ENCODE measurements at regions not wholly inside any gene's neighbourhood (a gene's known extent, or its start where the extent isn't known, plus 50 kb on each side); places are given as distances from the start of the nearest gene placed in this dataset.
"Not testable (repeated sequence)": the region's sequence is repeated elsewhere in the genome, so short reads cannot be mapped to it uniquely, and the experiment has no call there.

GRCh38 chr2:58336416-58336815 lies 95.3 kb upstream of the FANCL start (continued):
- no peak for TF ChIP-seq POLR2AphosphoS2 (conservative IDR thresholded peaks at IDR 0.05; ENCODE audit: low read length)
- TF ChIP-seq POLR2A (IDR thresholded peaks at IDR 0.05; ENCODE audit: low read length) = no peak

GRCh38 chr2:58334414-58334813 lies 93.3 kb upstream of the FANCL start:
- DNase-seq (ENCODE audit: low read depth in 1 of 2, low spot score in 1 of 2) (no peak), ATAC-seq (no peak), FAIRE-seq (no peak)
- Histone ChIP-seq H3K27ac (no peak overlapping the region), H3K4me2 (no peak overlapping the region), H3K4me3 (no peak overlapping the region), H3K9me3 (no peaks in the 10 kb centered on the region), H3K4me1 (no peaks in the 10 kb centered on the region)
- no peak for TF ChIP-seq RNF2 (IDR thresholded peaks at IDR 0.05; ENCODE audit: borderline replicate concordance, low read depth)
- no peak for TF ChIP-seq HES2 (IDR thresholded peaks at IDR 0.05)
- no peak for TF ChIP-seq NR3C1 (IDR thresholded peaks at IDR 0.05)
- TF ChIP-seq FOSL2 (IDR thresholded peaks at IDR 0.05) = no peak
- no peak for TF ChIP-seq FOSL2 (CRISPR knock-in tag; IDR thresholded peaks at IDR 0.05)
- TF ChIP-seq EHF (CRISPR knock-in tag; IDR thresholded peaks at IDR 0.05) = no peak
- no peak for TF ChIP-seq POLR2AphosphoS2 (conservative IDR thresholded peaks at IDR 0.05; ENCODE audit: low read length)
- no peak for TF ChIP-seq RCOR1 (IDR thresholded peaks at IDR 0.05; ENCODE audit: low read depth, low read length)
- TF ChIP-seq EHMT2 (IDR thresholded peaks at IDR 0.05; ENCODE audit: low read depth) = no peak
- TF ChIP-seq KDM5A (IDR thresholded peaks at IDR 0.05) = no peak
- no peak for TF ChIP-seq ZSCAN20 (CRISPR knock-in tag; IDR thresholded peaks at IDR 0.05)
- TF ChIP-seq MAZ (IDR thresholded peaks at IDR 0.05; ENCODE audit: borderline replicate concordance, low read depth, low read length) = no peak
- TF ChIP-seq SREBF2 (IDR thresholded peaks at IDR 0.05) = no peak
- TF ChIP-seq BHLHE40 (IDR thresholded peaks at IDR 0.05; ENCODE audit: low read depth, low read length) = no peak
- no peak for TF ChIP-seq BCL3 (IDR thresholded peaks at IDR 0.05)
- ChIA-PET CTCF (no interaction called here), POLR2A (no interaction called here)
- 64% methylated on average over 5 of the region's 5 CpGs for WGBS (ENCODE audit: missing lambda C conversion rate)

GRCh38 chr2:58325296-58325895 lies 84.3 kb upstream of the FANCL start:
- Histone ChIP-seq H3K27ac (0 out of 6 replicates have a peak overlapping the region, but pooled peaks of 1 of the 2 experiments have one; percentile 6), H3K4me2 (peak overlapping the region; percentile 82), H3K4me3 (peak overlapping the region; percentile 40)
- H3K4me1 ChIP-seq; ATAC-seq; FAIRE-seq; DNase-seq (ENCODE audit: low read depth in 1 of 2, low spot score in 1 of 2); POLR2A ChIA-PET; H3K9me3 ChIP-seq; CTCF ChIA-PET: not testable (repeated sequence)
- WGBS (ENCODE audit: missing lambda C conversion rate) = 19% methylated on average over 18 of the region's 18 CpGs

DNA sequence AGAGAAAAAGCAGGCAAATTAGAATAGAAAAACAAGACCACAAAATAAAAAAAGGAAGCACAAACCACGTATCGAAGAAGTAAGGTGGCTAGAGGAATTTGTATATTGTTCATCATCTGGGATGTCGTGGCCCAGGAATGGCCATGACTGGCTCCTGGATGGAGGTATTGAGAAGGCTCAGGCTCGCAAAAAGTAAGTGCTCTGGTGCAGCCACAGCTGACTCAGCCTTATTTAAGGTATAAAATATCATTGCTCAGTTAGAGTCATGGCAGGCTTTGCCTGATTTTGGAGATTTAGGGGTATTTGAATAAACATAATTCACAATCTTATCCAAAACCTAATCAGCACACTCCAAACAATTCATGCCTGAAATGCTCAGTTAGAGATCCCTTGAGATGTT lies 78.4 kb upstream of the FANCL start:
- ChIA-PET CTCF (interaction anchor here (0.7 to 1.5 kb wide), 2 partner anchors 128 to 250 kb away, joined by 3 to 5 read pairs; no protein-coding TSS in a partner anchor), POLR2A (no interaction called here)
- no peak for TF ChIP-seq POLR2AphosphoS2 (conservative IDR thresholded peaks at IDR 0.05; ENCODE audit: low read length)
- TF ChIP-seq MAFK (IDR thresholded peaks at IDR 0.05; ENCODE audit: partially characterized antibody) = peak; percentile 19
- FAIRE-seq (no peak), DNase-seq (ENCODE audit: low read depth in 1 of 2, low spot score in 1 of 2) (no peak), ATAC-seq (no peak)
- Histone ChIP-seq H3K4me2 (no peak overlapping the region), H3K9me3 (no peaks in the 10 kb centered on the region), H3K4me1 (no peaks in the 10 kb centered on the region), H3K27ac (no peak overlapping the region), H3K4me3 (no peak overlapping the region)
- WGBS (ENCODE audit: missing lambda C conversion rate) = 70% methylated on average over 4 of the region's 4 CpGs

DNA sequence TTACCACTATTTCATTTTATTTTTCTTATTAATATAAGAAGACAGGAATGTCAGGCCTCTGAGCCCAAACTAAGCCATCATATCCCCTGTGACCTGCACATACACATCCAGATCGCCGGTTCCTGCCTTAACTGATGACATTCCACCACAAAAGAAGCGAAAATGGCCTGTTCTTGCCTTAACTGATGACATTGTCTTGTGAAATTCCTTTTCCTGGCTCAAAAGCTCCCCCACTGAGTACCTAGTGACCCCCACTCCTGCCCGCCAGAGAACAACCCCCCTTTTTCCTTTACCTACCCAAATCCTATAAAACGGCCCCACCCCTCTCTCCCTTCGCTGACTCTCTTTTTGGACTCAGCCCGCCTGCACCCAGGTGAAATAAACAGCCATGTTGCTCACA lies 77.8 kb upstream of the FANCL start:
- WGBS (ENCODE audit: missing lambda C conversion rate) = 71% methylated on average over 7 of the region's 7 CpGs
- FAIRE-seq, POLR2A ChIA-PET: not testable (repeated sequence)

More for the DNA sequence above, 77.8 kb upstream of the FANCL start:
- DNase-seq (ENCODE audit: low read depth in 1 of 2, low spot score in 1 of 2); H3K27ac ChIP-seq; CTCF ChIA-PET; ATAC-seq; H3K4me2 ChIP-seq; H3K4me1 ChIP-seq; H3K4me3 ChIP-seq; H3K9me3 ChIP-seq: not testable (repeated sequence)

All from A549 (cell line).